Loucy (cell line): ENCODE measurements at regions not wholly inside any gene's neighbourhood (a gene's known extent, or its start where the extent isn't known, plus 50 kb on each side); places are given as distances from the start of the nearest gene placed in this dataset.

ENCODE experiments used
- H2AFZ ChIP-seq: fragments of 200-600 bp; sonication (generic); 2 replicates; pipeline ENCODE4 v1.6.0; 2016; ENCODE audit warnings: antibody characterized with exemption, mild to moderate bottlenecking, low read length, moderate library complexity
- H3F3A ChIP-seq: fragments of 200-600 bp; 2 replicates; pipeline ENCODE4 v1.6.0; 2016; ENCODE audit warnings: antibody characterized with exemption, low read depth, mild to moderate bottlenecking
- H3K27me3 ChIP-seq: fragments of 200-600 bp; sonication (generic); 2 replicates; pipeline ENCODE4 v1.6.1; 2014; ENCODE audit warnings: low read length, mild to moderate bottlenecking; ENCODE audit not compliant: insufficient read depth, poor library complexity, severe bottlenecking
- H3K36me3 ChIP-seq: fragments of 200-600 bp; sonication (generic); 2 replicates; pipeline ENCODE4 v1.6.1; 2016; ENCODE audit warnings: low read length; ENCODE audit not compliant: insufficient read depth
- H3K4me1 ChIP-seq: fragments of 200-600 bp; sonication (generic); 2 replicates; pipeline ENCODE4 v1.5.1; 2014; ENCODE audit warnings: low read length, mild to moderate bottlenecking; ENCODE audit not compliant: insufficient read depth, poor library complexity, severe bottlenecking
- H3K4me2 ChIP-seq: fragments of 200-600 bp; sonication (generic); 2 replicates; pipeline ENCODE4 v1.6.0; 2014; ENCODE audit warnings: antibody characterized with exemption, low read length, low read depth, mild to moderate bottlenecking; ENCODE audit not compliant: poor library complexity, severe bottlenecking
- H3K4me3 ChIP-seq: fragments of 200-600 bp; sonication (generic); 2 replicates; pipeline ENCODE4 v1.5.1; 2014; ENCODE audit warnings: low read length, mild to moderate bottlenecking, mixed read lengths; ENCODE audit not compliant: poor library complexity, severe bottlenecking
- H3K79me2 ChIP-seq: fragments of 200-600 bp; sonication (generic); 2 replicates; pipeline ENCODE4 v1.6.1; 2014; ENCODE audit warnings: low read length; ENCODE audit not compliant: insufficient read depth
- H3K9ac ChIP-seq: fragments of 200-600 bp; sonication (generic); 2 replicates; pipeline ENCODE4 v1.6.0; 2014; ENCODE audit warnings: mild to moderate bottlenecking, low read depth, low read length, moderate library complexity; ENCODE audit not compliant: poor library complexity, severe bottlenecking
- H3K9me2 ChIP-seq: fragments of 200-600 bp; sonication (generic); replicated peaks from 2 replicates; pipeline ENCODE4 v1.6.1; 2016; ENCODE audit warnings: low read depth, low read length, mixed read lengths
- H3K9me3 ChIP-seq: fragments of 200-600 bp; sonication (generic); 2 replicates; pipeline ENCODE4 v1.6.1; 2014; ENCODE audit warnings: mild to moderate bottlenecking, antibody characterized with exemption, low read length, low read depth; ENCODE audit not compliant: insufficient read depth
- H4K20me1 ChIP-seq: fragments of 200-600 bp; sonication (generic); 2 replicates; pipeline ENCODE4 v1.6.0; 2014; ENCODE audit warnings: antibody characterized with exemption, low read length, mild to moderate bottlenecking; ENCODE audit not compliant: insufficient read depth, poor library complexity, severe bottlenecking
- EZH2phosphoT487 ChIP-seq: fragments of 200-600 bp; IDR thresholded peaks from 2 replicates; pipeline ENCODE4 v1.6.1; 2018; ENCODE audit warnings: antibody characterized with exemption, mild to moderate bottlenecking, moderate library complexity, borderline replicate concordance
- TF ChIP-seq, protein P1 (sequence below): fragments of 200-600 bp; sonication (generic); conservative IDR thresholded peaks from 2 replicates; pipeline ENCODE4 v1.5.1; 2014; ENCODE audit warnings: mild to moderate bottlenecking, antibody characterized with exemption, low read length

DNA sequence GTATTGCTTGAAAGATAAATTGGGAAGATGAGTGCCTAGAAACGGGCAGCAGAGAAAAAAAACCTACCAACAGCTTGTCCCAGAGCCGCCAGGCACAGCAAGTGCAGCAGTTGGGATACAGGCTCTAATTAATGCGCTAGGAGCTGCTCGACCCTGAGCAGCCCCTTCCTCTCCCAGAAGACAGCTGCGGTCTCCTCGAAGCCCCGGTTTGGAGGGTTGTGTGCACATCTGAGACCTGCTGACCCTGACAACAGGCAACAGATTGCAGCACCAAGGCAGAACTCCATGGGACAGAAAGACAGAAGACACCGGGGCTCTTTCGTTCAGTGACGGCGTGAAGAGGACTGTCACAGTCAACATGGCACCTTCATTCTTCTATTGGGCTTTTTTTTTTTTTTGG, 101.4 kb downstream of the TSEN15 start:
- no peaks in the 10 kb centered on the region for H3K9me2 ChIP-seq
- H3K36me3 ChIP-seq = no peaks in the 10 kb centered on the region
- no peaks in the 10 kb centered on the region for H3K79me2 ChIP-seq
- H3K9ac ChIP-seq = no peak overlapping the region
- no peak for TF ChIP-seq EZH2phosphoT487
- TF ChIP-seq, protein P1, sequence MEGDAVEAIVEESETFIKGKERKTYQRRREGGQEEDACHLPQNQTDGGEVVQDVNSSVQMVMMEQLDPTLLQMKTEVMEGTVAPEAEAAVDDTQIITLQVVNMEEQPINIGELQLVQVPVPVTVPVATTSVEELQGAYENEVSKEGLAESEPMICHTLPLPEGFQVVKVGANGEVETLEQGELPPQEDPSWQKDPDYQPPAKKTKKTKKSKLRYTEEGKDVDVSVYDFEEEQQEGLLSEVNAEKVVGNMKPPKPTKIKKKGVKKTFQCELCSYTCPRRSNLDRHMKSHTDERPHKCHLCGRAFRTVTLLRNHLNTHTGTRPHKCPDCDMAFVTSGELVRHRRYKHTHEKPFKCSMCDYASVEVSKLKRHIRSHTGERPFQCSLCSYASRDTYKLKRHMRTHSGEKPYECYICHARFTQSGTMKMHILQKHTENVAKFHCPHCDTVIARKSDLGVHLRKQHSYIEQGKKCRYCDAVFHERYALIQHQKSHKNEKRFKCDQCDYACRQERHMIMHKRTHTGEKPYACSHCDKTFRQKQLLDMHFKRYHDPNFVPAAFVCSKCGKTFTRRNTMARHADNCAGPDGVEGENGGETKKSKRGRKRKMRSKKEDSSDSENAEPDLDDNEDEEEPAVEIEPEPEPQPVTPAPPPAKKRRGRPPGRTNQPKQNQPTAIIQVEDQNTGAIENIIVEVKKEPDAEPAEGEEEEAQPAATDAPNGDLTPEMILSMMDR = no peak
- H3K4me1 ChIP-seq = no peaks in the 10 kb centered on the region
- H3K27me3 ChIP-seq = no peaks in the 10 kb centered on the region
- no peak overlapping the region for H2AFZ ChIP-seq
- no peak overlapping the region for H3K4me2 ChIP-seq
- no peak overlapping the region for H3K4me3 ChIP-seq
- H3K9me3 ChIP-seq = no peaks in the 10 kb centered on the region
- H3F3A ChIP-seq = no peaks in the 10 kb centered on the region
- H4K20me1 ChIP-seq = no peaks in the 10 kb centered on the region

DNA sequence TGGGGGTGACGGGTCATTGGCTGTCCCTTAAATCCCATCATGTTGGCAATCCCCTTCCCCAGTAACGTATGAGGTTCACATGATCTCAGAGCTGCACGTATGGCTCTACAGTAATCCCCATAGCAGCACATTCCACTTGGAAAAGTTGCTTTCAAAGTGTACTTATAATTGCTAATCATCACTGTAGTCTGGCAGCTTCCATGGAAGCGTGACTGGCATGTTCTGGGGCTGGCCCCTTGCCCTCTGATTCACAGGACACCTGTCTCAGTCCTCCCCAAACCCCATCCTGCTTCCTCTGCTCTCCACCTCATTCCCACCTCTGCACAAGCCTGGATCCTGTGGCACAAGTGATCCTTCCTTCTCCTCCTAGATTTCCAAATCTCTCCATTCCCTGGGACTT, 102.2 kb downstream of the TSEN15 start:
- no peak overlapping the region for H2AFZ ChIP-seq
- H3K9me3 ChIP-seq = no peaks in the 10 kb centered on the region
- no peaks in the 10 kb centered on the region for H3K4me1 ChIP-seq
- no peaks in the 10 kb centered on the region for H3F3A ChIP-seq
- H3K9ac ChIP-seq = no peak overlapping the region
- no peaks in the 10 kb centered on the region for H3K36me3 ChIP-seq
- H3K27me3 ChIP-seq = no peaks in the 10 kb centered on the region
- no peaks in the 10 kb centered on the region for H3K79me2 ChIP-seq
- no peaks in the 10 kb centered on the region for H4K20me1 ChIP-seq
- no peaks in the 10 kb centered on the region for H3K9me2 ChIP-seq
- no peak overlapping the region for H3K4me2 ChIP-seq
- no peak overlapping the region for H3K4me3 ChIP-seq
- TF ChIP-seq, protein P1 = no peak
- TF ChIP-seq EZH2phosphoT487 = no peak

DNA sequence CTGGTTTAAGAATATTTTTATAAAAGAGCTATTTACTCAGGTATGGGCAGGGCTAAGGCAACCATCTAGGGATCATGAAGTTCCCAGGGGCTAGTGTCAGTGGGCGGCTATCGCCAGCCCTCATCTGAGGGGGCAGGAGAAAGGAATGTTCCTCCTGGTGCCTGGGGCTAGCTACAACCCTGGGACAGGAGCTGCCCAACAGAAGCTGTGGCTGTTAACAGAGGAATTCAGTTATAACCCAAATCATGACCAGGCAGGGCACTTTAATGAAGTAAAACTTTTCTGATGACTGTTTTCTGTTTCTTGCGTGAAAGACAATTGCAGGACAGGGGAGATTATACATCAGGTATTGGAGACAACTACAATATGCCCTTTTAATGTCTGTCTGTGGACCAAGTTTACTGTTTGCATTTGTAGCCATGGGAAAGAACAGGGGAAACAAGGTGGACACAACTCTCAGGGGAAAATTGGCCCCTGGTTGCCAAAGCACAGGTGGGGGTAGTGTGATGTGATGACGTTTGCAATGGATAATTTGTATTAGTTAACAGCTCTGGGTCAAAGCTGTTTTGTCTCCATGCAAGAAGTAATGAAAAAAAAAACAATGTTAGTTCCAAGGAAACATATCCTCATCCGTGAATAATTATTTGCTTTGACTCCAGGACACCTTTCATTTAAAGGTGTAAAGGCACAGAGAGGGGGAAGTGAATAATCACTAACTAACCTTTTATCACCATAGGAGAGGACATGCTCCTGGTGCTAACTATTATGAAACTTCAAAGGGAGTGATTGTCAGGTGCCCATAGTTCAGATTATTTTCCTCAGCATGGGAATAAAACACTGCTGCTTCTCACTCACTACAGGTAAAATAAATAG, 105.2 kb downstream of the TSEN15 start:
- no peaks in the 10 kb centered on the region for H3F3A ChIP-seq
- H3K4me3 ChIP-seq = no peak overlapping the region
- H3K4me2 ChIP-seq = no peak overlapping the region
- H3K9ac ChIP-seq = no peak overlapping the region
- H2AFZ ChIP-seq = no peak overlapping the region
- peaks cover 6% of the 10 kb centered on the region for H3K4me1 ChIP-seq
- H4K20me1 ChIP-seq = no peaks in the 10 kb centered on the region
- H3K9me3 ChIP-seq = no peaks in the 10 kb centered on the region
- no peaks in the 10 kb centered on the region for H3K9me2 ChIP-seq
- H3K79me2 ChIP-seq = no peaks in the 10 kb centered on the region
- no peaks in the 10 kb centered on the region for H3K27me3 ChIP-seq
- TF ChIP-seq, protein P1 = no peak
- no peak for TF ChIP-seq EZH2phosphoT487
- H3K36me3 ChIP-seq = no peaks in the 10 kb centered on the region
